Right renal pelvis (tissue), 4 donors: ENCODE measurements at regions not wholly inside any gene's neighbourhood (a gene's known extent, or its start where the extent isn't known, plus 50 kb on each side); places are given as distances from the start of the nearest gene placed in this dataset.
A peak's percentile ranks its signal among the peaks of the same experiment; 100 is the strongest.

ENCODE experiments used
- DNase-seq, 4 donors: peaks; one replicate each; pipeline ENCODE4 v3.0.0-alpha.2; 2013; ENCODE audit warnings: low read depth in 4 of 4, low spot score in 3 of 4, missing footprints in 1 of 4

DNA sequence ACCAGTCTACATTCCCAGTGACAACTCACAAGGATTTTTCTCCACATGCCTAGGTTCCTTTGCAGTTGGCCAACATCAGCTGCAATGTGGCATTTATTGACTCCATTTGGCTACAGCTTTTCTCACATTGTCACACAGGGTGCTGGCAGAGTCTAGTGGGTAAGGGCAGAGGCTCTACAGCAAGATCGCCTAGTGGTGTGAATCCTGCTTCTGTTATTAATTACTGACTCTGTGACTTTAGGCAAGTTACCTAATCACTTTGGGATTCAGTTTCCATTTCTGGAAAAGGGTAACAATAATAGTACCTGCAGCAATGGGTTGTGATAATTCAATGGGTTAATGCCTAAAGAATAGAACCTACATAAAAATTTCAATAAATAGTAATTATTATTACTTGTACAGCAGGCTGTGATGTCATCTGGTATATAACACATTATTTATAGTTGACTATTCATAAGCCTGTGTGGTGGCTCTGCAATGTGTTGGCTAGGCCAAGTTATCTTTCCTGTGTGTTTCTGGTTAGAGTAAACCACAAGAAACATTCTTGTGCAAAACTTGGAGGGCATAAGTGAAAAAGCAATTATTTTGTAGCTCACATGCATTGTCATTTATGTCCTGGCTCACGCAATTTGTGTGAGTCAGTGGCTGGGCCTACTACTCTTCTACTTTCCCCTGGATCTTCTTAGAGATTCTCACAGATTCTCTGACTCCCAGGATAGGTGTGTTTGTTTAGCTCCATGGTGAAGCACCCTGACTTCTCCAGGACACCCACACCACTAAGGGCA lies 59.5 kb downstream of the PTGS2 start:
- DNase-seq = no peak

- DNase-seq = no peak
Measured at GRCh38 chr1:186618401-186619170, 61.6 kb downstream of the PTGS2 start.

DNA sequence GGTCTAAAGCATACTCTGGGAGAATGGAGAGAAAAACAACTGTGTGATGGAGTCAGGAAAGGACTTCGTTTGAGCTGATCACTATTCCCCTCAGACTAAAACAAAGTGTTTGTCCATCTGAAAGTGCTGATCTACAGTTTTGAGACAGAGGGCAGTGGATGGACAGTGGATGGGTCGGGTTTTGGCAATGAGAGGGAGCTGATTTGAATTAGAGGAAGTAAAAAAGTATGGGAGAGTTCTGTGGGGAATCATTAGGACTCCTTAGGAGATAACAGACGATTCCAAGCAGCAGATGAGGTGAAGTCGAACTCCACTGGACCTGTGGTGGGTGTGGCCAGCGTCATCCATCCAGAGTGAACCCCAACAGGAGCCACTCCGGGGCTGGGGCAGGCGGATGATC lies 62.3 kb downstream of the PTGS2 start:
- no peak for DNase-seq

GRCh38 chr1:186616511-186616910 lies 63.7 kb downstream of the PTGS2 start:
- no peak for DNase-seq

DNA sequence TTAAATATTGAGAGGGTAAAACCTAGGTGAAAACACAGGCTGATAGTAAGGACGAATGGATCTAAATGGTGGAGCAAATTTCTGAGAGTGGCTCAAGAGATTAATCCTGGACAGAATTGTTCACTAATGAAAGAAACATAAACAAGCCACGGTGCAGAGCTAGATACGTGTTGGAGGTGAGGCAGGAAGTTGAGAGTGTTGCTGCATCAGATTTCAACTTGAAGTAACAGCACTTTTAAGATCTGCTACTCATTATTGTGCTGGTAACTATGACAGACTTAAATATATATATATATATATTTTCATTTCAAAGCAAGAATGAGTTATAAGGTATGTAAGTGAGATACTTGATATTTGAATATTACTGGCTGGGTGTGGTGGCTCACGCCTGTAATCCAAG lies 64.9 kb downstream of the PTGS2 start:
- no peak for DNase-seq

DNA sequence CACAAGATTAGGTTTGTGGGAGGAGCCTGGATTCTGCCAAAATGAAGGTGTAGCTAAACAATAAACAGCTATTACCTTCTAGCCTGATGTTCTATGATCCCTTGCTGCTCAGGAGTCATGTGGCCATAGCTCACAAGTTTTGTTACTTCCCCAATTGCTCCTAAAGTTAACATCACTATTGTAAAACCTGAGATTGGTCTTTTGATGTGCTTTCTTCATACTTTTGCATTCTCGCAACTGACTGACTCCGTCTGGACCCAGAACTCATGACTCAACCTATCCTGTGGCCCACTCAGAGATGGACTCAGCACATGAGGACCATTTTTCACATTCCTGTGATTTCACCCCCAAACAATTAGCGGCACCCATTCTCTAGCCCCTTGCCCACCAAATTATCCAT lies 69.1 kb downstream of the PTGS2 start:
- DNase-seq = no peak

- DNase-seq = no peak
Measured at GRCh38 chr1:186609183-186609582, 71.0 kb downstream of the PTGS2 start.

DNA sequence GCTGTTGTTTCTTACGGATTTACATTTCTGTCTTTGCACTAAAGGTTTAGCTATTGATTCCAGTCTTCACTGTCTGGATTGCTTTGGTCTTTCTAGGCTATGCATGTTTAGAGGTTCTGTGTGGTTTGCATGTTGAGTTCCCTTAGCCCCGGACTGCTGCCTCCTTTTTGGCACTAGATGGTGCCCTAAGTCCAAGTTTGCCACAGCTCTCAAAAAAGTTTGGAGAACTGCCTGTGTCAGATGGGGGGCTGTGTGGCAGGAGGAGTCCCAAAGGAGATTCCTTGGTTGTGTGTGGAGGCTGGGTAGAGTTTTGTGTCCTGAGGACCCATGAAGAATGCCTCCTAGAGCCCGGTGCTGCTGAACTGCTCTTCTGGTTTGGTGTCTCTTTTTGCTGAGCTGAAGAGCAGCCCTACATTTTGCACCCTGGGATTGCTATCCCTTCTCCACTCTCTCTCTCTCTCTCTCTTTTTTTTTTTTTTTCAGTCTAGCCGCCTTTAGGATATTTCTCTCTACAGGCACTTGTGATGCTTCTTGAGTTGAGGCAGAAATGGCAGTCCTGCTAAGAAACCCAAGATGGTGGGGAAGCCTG lies 74.4 kb downstream of the PTGS2 start:
- peak in 3 of 4 donors; percentile 3 to 7 (median 7) for DNase-seq

DNA sequence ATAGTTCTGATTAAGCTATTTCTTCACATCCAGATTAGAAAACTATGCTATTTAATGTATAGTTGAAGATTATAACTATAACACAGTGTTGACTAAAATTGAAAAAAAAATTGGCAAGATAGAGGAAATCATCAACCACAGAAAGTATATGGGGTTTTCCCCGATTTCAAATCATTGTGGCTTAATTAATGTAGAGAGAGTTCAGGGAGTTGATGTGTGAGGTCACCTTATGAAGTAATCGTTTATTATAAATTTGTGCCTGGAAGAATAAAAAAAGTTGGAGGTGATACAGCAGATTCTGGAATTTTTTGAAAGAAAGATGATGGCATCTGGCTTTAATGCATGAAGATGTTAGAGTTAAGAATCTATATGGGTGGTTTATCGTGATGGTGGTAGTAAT lies 84.3 kb downstream of the PTGS2 start:
- DNase-seq = no peak

DNA sequence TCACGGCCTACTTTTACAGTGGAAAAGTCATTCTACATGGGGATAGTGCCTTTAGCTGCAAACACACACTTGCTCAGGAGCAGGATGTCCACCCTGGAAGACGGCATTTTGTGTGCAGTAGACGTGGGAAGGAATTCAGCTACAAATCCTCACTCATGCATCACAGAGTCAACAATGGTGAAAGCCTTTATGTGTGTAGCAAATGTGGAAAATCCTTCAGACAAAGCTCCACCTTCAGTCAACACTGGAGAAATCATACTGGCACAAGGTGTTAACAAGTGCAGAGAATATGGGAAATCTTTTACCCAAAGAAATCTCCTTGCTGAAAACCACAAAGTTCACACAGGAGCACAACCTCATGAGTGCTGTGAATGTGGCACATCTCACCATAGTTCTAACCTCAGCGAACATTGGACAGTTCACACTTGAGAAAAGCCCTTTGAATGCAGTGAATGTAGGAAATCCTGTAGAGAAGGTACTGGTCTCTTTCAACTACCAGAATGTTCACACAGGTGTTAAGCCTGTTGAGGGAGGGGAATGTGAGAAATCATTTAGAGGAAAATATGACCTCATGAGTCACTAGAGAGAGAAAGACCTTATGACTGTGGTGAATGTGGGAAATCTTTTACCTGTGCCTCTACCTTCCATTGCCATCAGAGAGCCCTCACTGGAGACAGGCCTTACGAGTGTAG lies 101.8 kb downstream of the PTGS2 start:
- DNase-seq = no peak

DNA sequence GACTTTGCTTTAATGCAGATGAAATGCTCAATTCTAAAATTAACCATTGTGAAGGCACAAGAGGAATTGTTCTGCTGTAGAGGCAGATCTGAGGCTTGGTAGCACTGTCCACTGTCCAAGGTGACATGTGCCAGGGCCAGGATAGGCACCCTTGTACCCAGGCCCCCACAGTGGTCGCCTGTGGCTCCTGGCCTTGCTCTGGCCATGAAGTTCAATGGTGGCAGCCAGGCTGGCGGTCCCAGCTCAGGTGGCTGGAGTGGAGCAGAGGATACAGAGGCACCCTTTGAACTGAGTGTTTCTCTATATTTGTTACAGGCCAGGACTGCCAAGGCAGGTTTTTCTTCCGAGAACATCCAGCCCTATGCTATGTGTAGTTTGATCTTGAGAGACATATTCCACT lies 102.6 kb downstream of the PTGS2 start:
- DNase-seq = no peak

- DNase-seq = peak in 1 of 4 donors; percentile 12
Measured at GRCh38 chr1:186577216-186577615, 103.0 kb downstream of the PTGS2 start.

DNA sequence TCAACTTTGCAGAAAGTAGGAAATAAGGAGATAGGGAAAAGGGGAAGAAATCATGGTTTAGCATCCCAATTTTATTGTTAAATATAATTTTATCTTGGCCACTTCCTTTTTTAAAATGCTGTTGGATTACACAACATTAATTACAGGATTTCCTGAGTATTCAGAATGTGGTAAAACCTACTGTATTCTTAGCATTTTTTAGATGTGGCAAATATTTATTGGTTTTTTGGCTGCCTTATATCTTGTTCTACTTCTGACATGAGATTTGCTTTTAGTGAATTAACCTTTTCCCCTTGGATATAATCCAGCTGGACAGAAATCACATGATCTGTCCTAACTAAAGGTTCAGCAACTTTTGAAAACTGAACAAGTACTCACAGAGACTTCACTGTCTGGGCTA lies 104.9 kb downstream of the PTGS2 start:
- DNase-seq = no peak

- DNase-seq = no peak
Measured at GRCh38 chr1:186574926-186575325, 105.3 kb downstream of the PTGS2 start.

- DNase-seq = no peak
Measured at GRCh38 chr1:186572509-186572908, 107.7 kb downstream of the PTGS2 start.

GRCh38 chr1:186571771-186572170 lies 108.5 kb downstream of the PTGS2 start:
- DNase-seq = no peak

DNA sequence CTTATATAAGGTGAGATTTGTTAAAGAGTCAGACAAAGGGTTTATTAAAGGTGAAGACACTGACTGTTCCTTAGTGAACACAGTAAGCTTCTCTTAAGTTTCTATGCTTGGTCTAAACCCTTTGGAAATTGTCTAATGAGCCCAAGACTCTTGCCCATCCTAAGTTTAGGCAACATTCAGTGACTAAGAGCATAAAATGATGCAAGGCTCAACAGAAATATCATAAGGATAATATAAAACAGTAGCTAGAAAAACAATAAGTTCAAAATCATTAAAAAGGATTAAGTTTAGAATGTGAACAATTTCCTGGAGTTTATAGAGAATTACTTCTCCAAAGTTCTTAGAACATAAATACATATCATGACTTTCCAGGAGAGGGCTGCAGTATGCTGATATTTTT lies 108.9 kb upstream of the PDC start:
- no peak for DNase-seq

DNA sequence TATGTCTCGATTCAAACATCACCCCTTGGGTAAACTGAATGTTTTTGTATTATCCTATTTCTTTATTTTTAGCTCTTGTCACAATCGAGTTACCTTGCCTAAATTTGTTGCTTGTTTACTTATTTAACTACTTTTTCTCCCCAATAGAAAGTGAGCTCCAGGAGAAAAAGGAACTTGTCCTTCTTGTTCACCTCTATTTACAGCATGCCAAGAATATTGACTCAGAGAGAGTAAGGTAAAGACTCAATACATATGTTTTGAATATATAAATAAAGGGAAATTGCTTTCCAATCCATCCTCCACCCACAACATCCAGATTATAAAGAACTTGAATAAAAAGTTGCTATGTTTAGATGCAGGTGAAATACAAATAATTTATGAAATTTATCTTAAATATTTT lies 107.3 kb upstream of the PDC start:
- DNase-seq = no peak

DNA sequence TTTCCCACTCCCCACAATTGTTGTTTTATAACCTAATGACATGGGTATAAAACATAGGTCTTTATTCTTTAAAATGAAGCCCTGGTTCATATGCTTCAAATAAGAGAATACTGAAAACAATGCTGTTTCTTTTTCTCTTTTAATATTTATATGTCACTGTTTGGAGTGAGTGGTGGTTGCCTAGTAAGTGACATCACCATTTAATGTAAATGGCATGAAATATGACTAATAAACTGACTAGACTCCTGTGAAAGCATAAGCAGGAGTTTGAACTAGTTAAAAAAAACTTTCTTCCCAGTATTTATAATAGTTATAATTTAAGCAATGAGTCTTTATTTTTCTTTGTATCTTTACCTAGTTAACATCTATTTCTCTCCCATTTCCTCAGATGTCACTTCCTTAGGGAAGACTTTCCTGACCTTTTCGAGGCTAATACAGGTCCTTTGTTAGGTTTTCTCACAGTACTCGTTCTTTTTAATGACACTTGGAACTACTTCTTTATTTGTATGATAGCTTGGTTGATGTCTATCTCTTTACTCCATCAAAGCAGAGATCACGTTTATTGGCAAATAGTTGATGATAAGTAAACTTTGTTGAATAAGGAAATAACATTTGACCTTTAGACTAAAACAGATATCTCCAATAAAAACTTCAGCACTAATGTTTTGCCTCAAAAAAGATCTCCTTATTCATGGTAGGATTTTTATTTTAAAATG lies 105.4 kb upstream of the PDC start:
- DNase-seq = no peak

DNA sequence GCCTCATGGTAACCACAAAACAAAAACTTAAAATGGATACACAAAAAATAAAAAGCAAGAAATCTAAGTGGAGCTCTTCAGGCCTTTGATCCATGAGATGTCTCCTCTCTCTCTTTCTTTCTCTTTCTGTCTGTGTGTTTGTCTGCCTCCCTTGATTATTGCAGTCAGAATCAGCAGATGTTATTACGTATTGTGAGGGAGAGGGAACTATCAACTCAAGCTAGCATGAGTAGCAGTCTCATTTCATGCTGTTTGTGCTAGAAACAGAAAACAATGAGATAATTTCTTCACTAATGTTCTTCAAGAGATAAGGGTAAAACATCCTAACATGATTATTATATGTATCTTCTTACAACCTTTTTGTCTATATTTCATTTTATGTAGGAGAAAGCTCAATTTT lies 103.7 kb upstream of the PDC start:
- DNase-seq = no peak
